Motor neuron (in vitro differentiated cells): ENCODE measurements at regions not wholly inside any gene's neighbourhood (a gene's known extent, or its start where the extent isn't known, plus 50 kb on each side); places are given as distances from the start of the nearest gene placed in this dataset.
A peak's percentile ranks its signal among the peaks of the same experiment; 100 is the strongest.
"Not testable (repeated sequence)": the region's sequence is repeated elsewhere in the genome, so short reads cannot be mapped to it uniquely, and the experiment has no call there.

Source experiments
- ATAC-seq, 8 experiments: fragments of 200-7000 bp; cut with Tn5 transposase; replicated peaks in 6 of 8; 2 replicates each; pipeline ENCODE4 v1.8.0; 2021; ENCODE audit warnings: mild to moderate bottlenecking in 8 of 8, moderate library complexity in 8 of 8
- H3K27ac ChIP-seq, 2 donors: fragments of 250-450 bp; sonication (Bioruptor Pico); 2 replicates each; pipeline ENCODE4 v1.9.0; 2021; ENCODE audit warnings: antibody characterized with exemption in 2 of 2, mild to moderate bottlenecking in 2 of 2, moderate library complexity in 1 of 2
- H3K4me1 ChIP-seq, 2 donors: fragments of 250-450 bp; sonication (Bioruptor Pico); replicated peaks in 1 of 2; 2 replicates each; pipeline ENCODE4 v1.6.1; 2021; ENCODE audit warnings: antibody characterized with exemption in 2 of 2, mild to moderate bottlenecking in 2 of 2, moderate library complexity in 1 of 2
- H3K4me3 ChIP-seq, 5 donors: fragments of 250-450 bp; sonication (Bioruptor Pico); 2 replicates each; pipeline ENCODE4 v1.9.0; 2021; ENCODE audit warnings: antibody characterized with exemption in 5 of 5, mild to moderate bottlenecking in 5 of 5, moderate library complexity in 4 of 5
- WGBS, 10 experiments: fragments of 450-650 bp; shearing (Covaris generic); methylation state at CpG; one replicate each; pipeline ENCODE4 v1.0.0; 2022; 5-methylcytosine and 5-hydroxymethylcytosine counted together
- in situ Hi-C, 9 experiments: fragments of 400-800 bp; cut with MboI; loops; one replicate each; pipeline ENCODE4 v1.15.0; 2021; ENCODE audit warnings: low sequenced_read_pairs in 9 of 9, low pct_unique_long_range_greater_than_20kb in 2 of 9; ENCODE audit not compliant: unreplicated experiment in 9 of 9

- peaks cover 5 to 18% of the 10 kb centered on the region in 2 donors for H3K4me1 ChIP-seq
- H3K27ac ChIP-seq: no peak overlapping the region
- H3K4me3 ChIP-seq: no peak overlapping the region
- WGBS, 10 experiments: 13 to 92% (median 71%) methylated on average over 1 to 2 of the region's 2 CpGs; no CpG with 5 or more reads in 2 of the 10 experiments
- ATAC-seq: no peak
- in situ Hi-C loops: no loop called here
Measured at GRCh38 chr5:126274076-126274762, 149.0 kb upstream of the GRAMD2B start.

GRCh38 chr5:126274763-126275125 is 148.5 kb upstream of the GRAMD2B start:
- in situ Hi-C loops: no loop called here
- Histone ChIP-seq H3K27ac (no peak overlapping the region), H3K4me1 (peaks cover 5 to 18% of the 10 kb centered on the region in 2 donors), H3K4me3 (no peak overlapping the region)
- 0 to 93% (median 71%) methylated on average over 2 to 3 of the region's 3 CpGs; no CpG with 5 or more reads in 1 of the 10 experiments for WGBS, 10 experiments
- no peak for ATAC-seq

GRCh38 chr5:126277762-126278161 is 145.4 kb upstream of the GRAMD2B start:
- Histone ChIP-seq H3K4me3 (no peak overlapping the region), H3K27ac (no peak overlapping the region), H3K4me1 (peaks cover 10 to 32% of the 10 kb centered on the region in 2 donors)
- in situ Hi-C loops: no loop called here
- no peak for ATAC-seq

GRCh38 chr5:126280343-126280742 is 142.9 kb upstream of the GRAMD2B start:
- Histone ChIP-seq H3K27ac (no peak overlapping the region), H3K4me3 (no peak overlapping the region), H3K4me1 (peaks cover 24 to 41% of the 10 kb centered on the region in 2 donors)
- no peak for ATAC-seq
- in situ Hi-C loops: no loop called here
- WGBS, 10 experiments: 0 to 100% (median 46%) methylated on average over 1 of the region's 1 CpG; no CpG with 5 or more reads in 4 of the 10 experiments

GRCh38 chr5:126280846-126281245 is 142.4 kb upstream of the GRAMD2B start:
- Histone ChIP-seq H3K4me3 (no peak overlapping the region), H3K4me1 (peaks cover 26 to 43% of the 10 kb centered on the region in 2 donors), H3K27ac (no peak overlapping the region)
- peak in 5 of 8 experiments; percentile 27 to 73 (median 71) for ATAC-seq
- in situ Hi-C loops: no loop called here

GRCh38 chr5:126284977-126285696 is 138.1 kb upstream of the GRAMD2B start:
- Histone ChIP-seq H3K4me1 (peaks cover 25 to 42% of the 10 kb centered on the region in 2 donors), H3K4me3 (no peak overlapping the region), H3K27ac (no peak overlapping the region)
- 20 to 90% (median 65%) methylated on average over 1 to 6 of the region's 6 CpGs; no CpG with 5 or more reads in 3 of the 10 experiments for WGBS, 10 experiments
- ATAC-seq: peak; percentile 35 to 91 (median 69)
- in situ Hi-C loops: no loop called here

GRCh38 chr5:126296121-126296520 is 127.1 kb upstream of the GRAMD2B start:
- ATAC-seq, in situ Hi-C loops, H3K27ac ChIP-seq, H3K4me3 ChIP-seq, H3K4me1 ChIP-seq: not testable (repeated sequence)
- no CpG with 5 or more reads among the region's 3 CpGs for WGBS, 10 experiments

GRCh38 chr5:126300293-126300692 is 122.9 kb upstream of the GRAMD2B start:
- 50 to 100% (median 84%) methylated on average over 1 to 3 of the region's 3 CpGs for WGBS, 10 experiments
- ATAC-seq: no peak
- in situ Hi-C loops: no loop called here
- Histone ChIP-seq H3K4me3 (no peak overlapping the region), H3K4me1 (no peaks in the 10 kb centered on the region), H3K27ac (no peak overlapping the region)

- Histone ChIP-seq H3K27ac (no peak overlapping the region), H3K4me3 (no peak overlapping the region), H3K4me1 (no peaks in the 10 kb centered on the region)
- in situ Hi-C loops: no loop called here
- no peak for ATAC-seq
- 33 to 100% (median 86%) methylated on average over 1 to 3 of the region's 3 CpGs; no CpG with 5 or more reads in 1 of the 10 experiments for WGBS, 10 experiments
Measured at GRCh38 chr5:126301056-126301455, 122.2 kb upstream of the GRAMD2B start.

GRCh38 chr5:126309860-126310259 is 113.3 kb upstream of the GRAMD2B start:
- in situ Hi-C loops: no loop called here
- H3K4me1 ChIP-seq: no peaks in the 10 kb centered on the region
- H3K4me3 ChIP-seq: no peak overlapping the region
- peak in 2 of 8 experiments; percentile 25 to 29 for ATAC-seq
- no peak overlapping the region for H3K27ac ChIP-seq

GRCh38 chr5:126311766-126312165 is 111.4 kb upstream of the GRAMD2B start:
- 20 to 100% (median 80%) methylated on average over 1 to 2 of the region's 2 CpGs; no CpG with 5 or more reads in 5 of the 10 experiments for WGBS, 10 experiments
- Histone ChIP-seq H3K4me1 (no peaks in the 10 kb centered on the region), H3K4me3 (no peak overlapping the region), H3K27ac (no peak overlapping the region)
- in situ Hi-C loops: no loop called here
- no peak for ATAC-seq

GRCh38 chr5:126315341-126315740 is 107.9 kb upstream of the GRAMD2B start:
- Histone ChIP-seq H3K4me3 (no peak overlapping the region), H3K27ac (no peak overlapping the region), H3K4me1 (no peaks in the 10 kb centered on the region)
- ATAC-seq: no peak
- WGBS, 10 experiments: 0 to 86% (median 73%) methylated on average over 2 to 3 of the region's 3 CpGs; no CpG with 5 or more reads in 2 of the 10 experiments
- in situ Hi-C loops: no loop called here

- in situ Hi-C loops: loop anchor here in 3 of 9 experiments (25.0 kb wide), 2 partner anchors 205 to 455 kb away; partner anchors contain the start of gene LMNB1 (in 1 of the 3)
- ATAC-seq: no peak
- 50 to 100% (median 100%) methylated on average over 1 of the region's 1 CpG; no CpG with 5 or more reads in 2 of the 10 experiments for WGBS, 10 experiments
- no peak overlapping the region for H3K4me3 ChIP-seq
- peaks cover 24 to 27% of the 10 kb centered on the region in 2 donors for H3K4me1 ChIP-seq
- no peak overlapping the region for H3K27ac ChIP-seq
Measured at GRCh38 chr5:126332326-126332725, 90.9 kb upstream of the GRAMD2B start.
